Activated CD4-positive, alpha-beta memory T cell treated with anti-CD3 and anti-CD28 coated beads, Interleukin-2, amount 10 ng/mL, durations not matched to agents 7 days and 5 days (primary cell): ENCODE measurements at regions not wholly inside any gene's neighbourhood (a gene's known extent, or its start where the extent isn't known, plus 50 kb on each side); places are given as distances from the start of the nearest gene placed in this dataset.

ENCODE experiments used
- CTCF ChIA-PET: fragments of 350-600 bp; sonication (Branson Sonifier 250); formaldehyde crosslinking; loops from one replicate; lab custom pipeline; 2021; ENCODE audit warnings: antibody characterized with exemption, inconsistent platforms; lab: Charles Lee
- POLR2A ChIA-PET: fragments of 350-600 bp; sonication (Branson Sonifier 250); formaldehyde crosslinking; loops from one replicate; lab custom pipeline; 2021; ENCODE audit warnings: antibody characterized with exemption; lab: Charles Lee
- DNase-seq: peaks from one replicate; pipeline ENCODE4 v3.0.0-alpha.2; 2020
- H3K27ac Mint-ChIP-seq: one replicate; pipeline ENCODE4 v1.8.0; 2021; ENCODE audit warnings: mild to moderate bottlenecking, mixed read lengths
- H3K27me3 Mint-ChIP-seq: one replicate; pipeline ENCODE4 v1.8.0; 2021; ENCODE audit warnings: mixed read lengths
- H3K36me3 Mint-ChIP-seq: one replicate; pipeline ENCODE4 v1.8.0; 2021; ENCODE audit warnings: low read depth, mixed read lengths
- H3K4me1 Mint-ChIP-seq: one replicate; pipeline ENCODE4 v1.8.0; 2021; ENCODE audit warnings: mixed read lengths
- H3K4me3 Mint-ChIP-seq: one replicate; pipeline ENCODE4 v1.8.0; 2021; ENCODE audit warnings: mild to moderate bottlenecking, mixed read lengths
- H3K9me3 Mint-ChIP-seq: one replicate; pipeline ENCODE4 v1.8.0; 2021; ENCODE audit warnings: mixed read lengths

DNA sequence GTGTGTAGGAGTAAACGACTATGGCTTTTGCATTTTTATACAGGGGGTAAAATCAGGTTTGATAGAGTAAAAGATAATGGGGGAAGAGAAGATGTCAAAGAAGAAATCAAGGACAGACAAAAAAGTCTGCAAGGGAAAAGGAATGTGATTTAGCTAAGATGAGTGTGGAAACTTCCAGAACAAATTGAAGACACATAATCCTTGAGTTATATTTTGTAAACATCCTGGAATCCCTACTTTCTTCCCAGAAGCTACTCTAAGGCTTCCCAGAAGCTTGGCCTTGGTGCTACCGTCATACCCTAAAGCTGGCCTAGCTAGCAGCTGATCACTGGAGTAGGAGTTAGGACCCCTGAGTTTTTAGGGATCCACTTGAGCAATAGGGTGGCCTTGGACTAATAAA, 82.4 kb downstream of the BLID start:
- H3K9me3 Mint-ChIP-seq = no peaks in the 10 kb centered on the region
- no peaks in the 10 kb centered on the region for H3K4me1 Mint-ChIP-seq
- H3K27ac Mint-ChIP-seq = no peak overlapping the region
- no peaks in the 10 kb centered on the region for H3K36me3 Mint-ChIP-seq
- H3K4me3 Mint-ChIP-seq = no peak overlapping the region
- no peaks in the 10 kb centered on the region for H3K27me3 Mint-ChIP-seq
- DNase-seq = no peak
- ChIA-PET CTCF (no interaction called here), POLR2A (no interaction called here)

DNA sequence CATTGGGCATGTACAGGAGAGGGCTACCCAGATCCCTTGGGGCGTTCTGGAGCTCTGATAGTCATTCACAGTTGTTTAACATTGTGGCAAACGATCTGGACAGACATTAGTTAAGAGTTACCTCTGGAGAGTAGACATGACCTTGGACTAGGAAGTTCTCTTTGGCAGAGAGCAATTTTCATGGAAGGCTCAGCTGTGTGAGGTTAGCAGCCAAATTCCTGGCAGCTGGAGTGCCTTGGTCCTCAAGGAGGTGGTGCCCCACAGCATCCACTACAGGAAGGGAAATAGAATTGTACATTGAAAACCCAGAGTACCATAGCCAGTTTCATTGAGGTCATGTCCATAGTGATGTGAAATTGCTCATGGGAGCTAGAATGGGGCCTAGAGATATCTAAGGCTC, 82.8 kb downstream of the BLID start:
- no peak for DNase-seq
- Mint-ChIP-seq H3K27ac (no peak overlapping the region), H3K4me1 (no peaks in the 10 kb centered on the region), H3K4me3 (no peak overlapping the region), H3K36me3 (no peaks in the 10 kb centered on the region), H3K27me3 (no peaks in the 10 kb centered on the region), H3K9me3 (no peaks in the 10 kb centered on the region)
- POLR2A ChIA-PET = no interaction called here
- CTCF ChIA-PET = no interaction called here

DNA sequence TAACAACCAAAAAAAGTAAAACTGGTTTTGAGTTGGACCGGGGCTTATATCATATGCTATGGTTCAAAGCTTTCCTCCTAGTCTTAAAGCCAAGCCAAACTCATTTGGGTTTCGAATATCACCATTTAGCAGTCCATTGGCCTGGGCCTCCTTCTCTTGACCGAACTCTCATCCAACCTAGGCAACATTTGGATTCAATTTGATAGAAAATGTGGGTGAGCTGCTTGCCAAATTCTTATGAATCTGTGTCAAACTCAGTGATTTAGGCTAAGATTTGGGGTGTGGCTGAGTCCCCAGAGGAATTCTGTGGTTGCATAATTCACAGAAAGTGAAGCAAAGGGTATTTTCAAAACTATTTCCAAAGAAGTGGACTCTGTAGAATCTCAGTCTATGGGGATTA, 83.7 kb downstream of the BLID start:
- no peaks in the 10 kb centered on the region for H3K9me3 Mint-ChIP-seq
- H3K4me1 Mint-ChIP-seq = no peaks in the 10 kb centered on the region
- ChIA-PET CTCF (no interaction called here), POLR2A (no interaction called here)
- H3K27me3 Mint-ChIP-seq = no peaks in the 10 kb centered on the region
- DNase-seq = no peak
- H3K27ac Mint-ChIP-seq = no peak overlapping the region
- H3K4me3 Mint-ChIP-seq = no peak overlapping the region
- H3K36me3 Mint-ChIP-seq = no peaks in the 10 kb centered on the region

DNA sequence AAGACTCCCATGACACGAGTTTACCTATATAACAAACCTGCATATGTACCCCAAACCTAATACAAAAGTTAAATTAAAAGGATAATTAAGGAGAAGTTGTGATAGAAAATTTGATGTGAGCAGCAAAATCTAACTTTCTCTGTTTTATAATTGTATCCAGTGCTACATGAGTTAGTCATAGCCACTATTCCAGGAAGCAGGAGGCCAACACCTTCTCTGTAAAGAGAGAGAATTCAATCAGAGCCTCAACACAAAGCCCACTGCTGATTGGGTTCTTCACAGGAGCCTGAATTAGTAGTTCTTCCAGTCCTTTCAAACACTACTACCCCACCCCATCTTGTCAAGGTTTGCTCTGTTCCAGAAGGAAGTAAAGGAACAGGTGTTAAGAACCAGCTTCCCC, 84.2 kb downstream of the BLID start:
- Mint-ChIP-seq H3K36me3 (no peaks in the 10 kb centered on the region), H3K27ac (no peak overlapping the region), H3K4me3 (no peak overlapping the region), H3K4me1 (no peaks in the 10 kb centered on the region), H3K27me3 (no peaks in the 10 kb centered on the region), H3K9me3 (no peaks in the 10 kb centered on the region)
- POLR2A ChIA-PET = no interaction called here
- DNase-seq = no peak
- CTCF ChIA-PET = no interaction called here

DNA sequence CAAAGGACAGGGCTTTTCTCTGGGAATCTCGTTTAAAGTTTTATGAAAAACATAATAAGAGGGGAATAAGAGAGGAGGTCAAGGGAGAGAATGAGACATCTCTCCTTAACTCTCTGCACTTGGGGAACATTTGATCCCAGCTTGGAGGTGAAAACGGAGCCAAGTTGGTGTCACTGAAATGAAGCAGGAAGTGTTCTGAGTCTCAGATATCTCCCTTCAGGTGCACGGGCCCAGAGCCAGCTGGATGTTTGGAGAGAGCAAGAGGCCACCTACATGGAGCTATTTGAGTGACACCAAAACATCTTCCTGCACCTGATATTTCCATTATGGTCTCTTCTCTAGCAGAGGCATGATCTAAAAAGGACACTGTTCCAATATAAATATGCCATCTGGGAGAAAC, 85.7 kb downstream of the BLID start:
- CTCF ChIA-PET = no interaction called here
- POLR2A ChIA-PET = no interaction called here
- H3K4me1 Mint-ChIP-seq = no peaks in the 10 kb centered on the region
- H3K27me3 Mint-ChIP-seq = no peaks in the 10 kb centered on the region
- no peak overlapping the region for H3K4me3 Mint-ChIP-seq
- no peaks in the 10 kb centered on the region for H3K9me3 Mint-ChIP-seq
- DNase-seq = no peak
- H3K36me3 Mint-ChIP-seq = no peaks in the 10 kb centered on the region
- no peak overlapping the region for H3K27ac Mint-ChIP-seq

DNA sequence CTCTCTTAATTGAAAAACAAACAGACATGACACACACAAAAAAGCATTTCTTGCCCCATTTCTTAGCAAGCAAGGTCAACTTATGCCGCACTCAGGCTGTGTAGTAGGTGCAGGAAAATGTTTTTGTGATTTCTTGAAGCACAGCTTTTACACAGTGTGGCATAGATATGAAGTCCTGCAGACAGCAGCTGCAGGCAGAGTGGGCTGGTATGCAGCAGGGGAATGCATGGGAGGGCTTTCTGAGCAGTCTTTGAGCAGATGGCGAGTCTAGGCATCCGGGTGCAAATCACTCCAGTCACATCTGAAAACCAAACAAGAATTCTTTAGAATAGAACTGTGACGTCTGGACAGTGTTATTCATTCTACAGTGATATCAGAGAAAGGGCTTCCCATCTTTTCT, 87.5 kb downstream of the BLID start:
- no peaks in the 10 kb centered on the region for H3K27me3 Mint-ChIP-seq
- no peaks in the 10 kb centered on the region for H3K4me1 Mint-ChIP-seq
- H3K36me3 Mint-ChIP-seq = no peaks in the 10 kb centered on the region
- ChIA-PET POLR2A (no interaction called here), CTCF (no interaction called here)
- no peak overlapping the region for H3K27ac Mint-ChIP-seq
- no peaks in the 10 kb centered on the region for H3K9me3 Mint-ChIP-seq
- no peak for DNase-seq
- no peak overlapping the region for H3K4me3 Mint-ChIP-seq

DNA sequence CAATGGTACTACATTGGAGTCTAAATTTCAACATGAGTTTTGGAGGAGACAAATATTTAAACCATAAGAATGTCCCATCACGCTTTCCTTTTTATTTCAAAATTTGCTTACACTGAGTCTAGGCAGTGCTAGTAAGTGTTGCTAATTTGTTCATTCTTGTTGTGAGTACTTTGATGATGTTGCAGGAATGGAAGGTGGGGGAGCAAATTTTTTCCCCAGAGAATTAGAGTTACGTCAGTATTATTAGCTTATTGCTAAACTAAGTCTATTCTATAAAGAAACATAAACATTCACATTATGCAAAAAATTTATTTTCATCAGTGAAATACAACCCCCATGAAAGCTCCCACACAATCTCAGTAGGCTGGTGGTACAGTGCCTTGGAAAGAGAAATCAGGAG, 88.0 kb downstream of the BLID start:
- no peak overlapping the region for H3K27ac Mint-ChIP-seq
- H3K36me3 Mint-ChIP-seq = no peaks in the 10 kb centered on the region
- H3K4me1 Mint-ChIP-seq = no peaks in the 10 kb centered on the region
- ChIA-PET POLR2A (no interaction called here), CTCF (no interaction called here)
- DNase-seq = no peak
- no peaks in the 10 kb centered on the region for H3K9me3 Mint-ChIP-seq
- H3K4me3 Mint-ChIP-seq = no peak overlapping the region
- H3K27me3 Mint-ChIP-seq = no peaks in the 10 kb centered on the region

DNA sequence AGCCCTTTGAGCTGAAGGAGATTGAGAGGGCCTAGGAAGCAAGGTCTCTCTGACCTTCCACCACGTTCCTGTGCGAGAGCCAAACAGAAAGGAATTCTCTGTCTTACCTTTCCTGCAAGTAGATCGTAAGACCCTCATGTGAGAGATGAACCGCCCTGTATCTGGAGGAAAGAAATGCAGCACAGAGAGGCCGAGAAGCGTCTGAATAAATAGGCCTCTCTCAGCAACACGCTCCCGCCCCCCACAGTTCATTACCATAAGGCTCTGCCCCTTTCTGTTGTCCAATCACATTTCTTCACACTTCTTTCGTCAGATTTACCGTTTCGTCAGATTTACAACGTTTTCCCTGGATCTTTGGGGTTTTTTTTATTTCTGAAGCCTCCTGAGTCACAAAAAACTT, 90.3 kb downstream of the BLID start:
- POLR2A ChIA-PET = no interaction called here
- DNase-seq = no peak
- Mint-ChIP-seq H3K9me3 (no peaks in the 10 kb centered on the region), H3K36me3 (no peaks in the 10 kb centered on the region), H3K27me3 (no peaks in the 10 kb centered on the region), H3K27ac (no peak overlapping the region), H3K4me3 (no peak overlapping the region), H3K4me1 (no peaks in the 10 kb centered on the region)
- CTCF ChIA-PET = no interaction called here

DNA sequence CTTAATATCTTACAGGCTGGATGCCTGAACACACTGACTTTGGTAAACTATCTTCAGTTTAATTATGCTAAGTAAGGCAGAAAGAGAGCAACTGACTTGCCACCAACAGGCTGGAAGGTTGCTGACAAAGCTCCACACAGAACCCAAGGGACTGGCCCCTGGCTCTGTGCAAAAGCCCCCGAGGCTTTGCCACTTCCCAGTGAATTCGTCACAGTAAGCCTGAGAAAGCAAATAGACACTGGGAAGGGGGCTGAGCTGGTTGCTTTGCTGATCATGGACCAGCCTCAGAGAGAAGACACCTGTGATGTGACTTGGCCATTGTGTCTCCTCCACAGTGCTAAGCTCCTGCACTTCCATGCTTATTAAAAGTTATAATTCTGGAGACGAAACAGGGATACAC, 91.7 kb downstream of the BLID start:
- Mint-ChIP-seq H3K27ac (no peak overlapping the region), H3K27me3 (no peaks in the 10 kb centered on the region), H3K4me1 (no peaks in the 10 kb centered on the region), H3K9me3 (no peaks in the 10 kb centered on the region), H3K4me3 (no peak overlapping the region), H3K36me3 (no peaks in the 10 kb centered on the region)
- DNase-seq = no peak
- ChIA-PET POLR2A (no interaction called here), CTCF (no interaction called here)

DNA sequence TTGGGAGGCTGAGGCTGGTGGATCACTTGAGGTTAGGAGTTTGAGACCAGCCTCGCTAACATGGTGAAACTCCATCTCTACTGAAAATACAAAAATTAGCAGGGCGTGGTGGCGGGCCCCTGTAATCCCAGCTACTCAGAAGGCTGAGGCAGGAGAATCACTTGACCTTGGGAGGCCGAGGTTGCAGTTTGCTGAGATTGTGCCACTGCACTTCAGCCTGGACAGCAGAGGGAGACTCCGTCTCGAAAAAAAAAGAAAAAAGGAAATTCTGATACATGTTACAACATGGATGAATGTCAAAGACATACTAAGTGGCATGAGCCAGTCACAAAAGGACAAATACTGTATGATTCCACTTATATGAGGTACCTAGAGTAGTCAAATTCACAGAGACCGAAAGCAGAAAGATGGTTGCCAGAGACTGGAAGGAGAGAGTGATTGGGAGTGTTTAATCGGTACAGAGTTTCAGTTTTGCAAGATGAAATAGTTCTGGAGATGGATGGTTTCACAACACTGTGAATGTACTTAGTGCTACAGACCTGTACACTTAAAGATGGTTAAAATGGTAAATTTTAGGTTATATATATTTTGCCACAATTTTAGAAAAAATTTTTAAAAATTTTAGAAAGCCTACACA, 92.3 kb downstream of the BLID start:
- Mint-ChIP-seq H3K9me3 (no peaks in the 10 kb centered on the region), H3K4me1 (no peaks in the 10 kb centered on the region), H3K4me3 (no peak overlapping the region), H3K27me3 (no peaks in the 10 kb centered on the region), H3K36me3 (no peaks in the 10 kb centered on the region), H3K27ac (no peak overlapping the region)
- ChIA-PET CTCF (no interaction called here), POLR2A (no interaction called here)
- DNase-seq = no peak

DNA sequence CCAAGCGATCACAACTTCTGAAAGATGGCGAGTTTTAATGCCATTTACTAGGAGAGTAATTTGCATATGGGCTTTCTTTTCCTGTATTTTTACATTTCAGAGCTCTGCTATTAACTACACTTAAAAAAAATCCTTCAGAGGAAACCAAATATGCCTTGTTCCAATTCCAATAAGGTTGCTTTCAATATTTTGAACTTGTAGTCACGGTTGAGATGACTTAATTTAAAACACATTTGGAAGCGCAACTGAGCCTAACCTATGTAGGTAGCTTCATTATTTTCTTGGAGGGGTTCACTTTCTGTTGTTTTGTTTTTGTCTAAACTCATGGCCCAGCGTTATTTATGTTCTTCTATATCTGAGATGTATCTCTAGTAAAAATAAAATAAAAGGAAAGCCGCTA, 93.4 kb downstream of the BLID start:
- Mint-ChIP-seq H3K36me3 (no peaks in the 10 kb centered on the region), H3K27me3 (no peaks in the 10 kb centered on the region), H3K27ac (no peak overlapping the region), H3K9me3 (no peaks in the 10 kb centered on the region), H3K4me1 (no peaks in the 10 kb centered on the region), H3K4me3 (no peak overlapping the region)
- no peak for DNase-seq
- POLR2A ChIA-PET = no interaction called here
- CTCF ChIA-PET = no interaction called here

DNA sequence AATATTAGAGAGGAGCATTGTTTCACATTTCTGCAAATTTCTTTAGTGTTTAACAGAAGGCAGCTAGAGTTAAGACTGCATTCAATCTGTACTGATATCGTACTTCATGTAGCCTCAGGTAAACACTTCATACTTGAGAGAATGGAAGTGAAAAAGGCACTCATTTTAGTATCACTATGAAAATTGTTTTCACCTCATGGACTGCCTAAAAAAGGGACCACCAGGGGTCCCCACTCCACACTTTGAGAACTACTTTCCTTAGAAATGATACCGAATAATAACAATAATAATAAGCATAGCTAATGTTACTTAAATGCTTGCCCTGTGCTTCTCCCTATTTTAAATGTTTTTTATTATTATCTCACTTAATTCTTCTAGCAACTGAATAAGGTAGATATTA, 95.1 kb downstream of the BLID start:
- CTCF ChIA-PET = no interaction called here
- H3K27ac Mint-ChIP-seq = no peak overlapping the region

DNA sequence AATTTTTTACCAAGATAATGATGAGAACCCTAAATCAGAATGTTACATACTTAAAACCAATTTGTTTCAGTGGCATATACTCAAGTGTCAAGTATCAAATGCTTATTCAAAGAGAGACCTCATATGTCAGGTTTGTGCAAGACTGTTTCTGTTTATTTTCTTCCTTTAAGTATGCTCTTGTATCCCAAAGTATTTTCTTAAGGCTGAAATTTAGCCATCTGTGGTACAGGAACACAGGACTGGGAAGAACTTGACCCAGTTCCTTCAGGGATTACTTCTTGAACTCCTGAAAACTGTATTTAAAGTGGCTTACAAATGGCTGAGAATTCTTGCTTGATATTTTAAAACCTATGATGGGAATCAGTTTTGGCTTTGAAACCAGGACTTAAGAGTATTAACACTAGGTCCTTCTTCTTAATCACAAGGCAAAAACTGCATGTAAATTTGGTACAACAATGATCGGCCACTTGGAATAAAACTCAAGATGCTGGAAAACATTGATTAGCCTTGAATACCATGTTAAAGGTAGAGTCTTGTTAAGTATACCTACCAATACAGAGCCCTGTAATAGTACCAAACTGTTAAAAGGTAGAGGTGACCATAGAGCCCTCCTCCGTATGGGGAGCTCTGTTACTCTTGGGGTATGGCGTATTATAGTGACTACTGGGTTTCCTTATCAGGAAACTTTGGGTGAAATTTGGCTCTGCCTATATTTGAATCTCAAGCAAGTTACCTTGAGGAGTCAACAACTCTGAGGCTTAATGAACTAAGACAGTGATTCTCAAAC, 95.9 kb downstream of the BLID start:
- DNase-seq = no peak
- ChIA-PET CTCF (no interaction called here), POLR2A (no interaction called here)
- Mint-ChIP-seq H3K4me3 (no peak overlapping the region), H3K36me3 (no peaks in the 10 kb centered on the region), H3K27me3 (no peaks in the 10 kb centered on the region), H3K4me1 (no peaks in the 10 kb centered on the region), H3K27ac (no peak overlapping the region), H3K9me3 (no peaks in the 10 kb centered on the region)

More for the DNA sequence above, 95.1 kb downstream of the BLID start:
- H3K27me3 Mint-ChIP-seq = no peaks in the 10 kb centered on the region
- no peaks in the 10 kb centered on the region for H3K9me3 Mint-ChIP-seq
- DNase-seq = no peak
- POLR2A ChIA-PET = no interaction called here
- H3K4me3 Mint-ChIP-seq = no peak overlapping the region
- H3K36me3 Mint-ChIP-seq = no peaks in the 10 kb centered on the region
- H3K4me1 Mint-ChIP-seq = no peaks in the 10 kb centered on the region

DNA sequence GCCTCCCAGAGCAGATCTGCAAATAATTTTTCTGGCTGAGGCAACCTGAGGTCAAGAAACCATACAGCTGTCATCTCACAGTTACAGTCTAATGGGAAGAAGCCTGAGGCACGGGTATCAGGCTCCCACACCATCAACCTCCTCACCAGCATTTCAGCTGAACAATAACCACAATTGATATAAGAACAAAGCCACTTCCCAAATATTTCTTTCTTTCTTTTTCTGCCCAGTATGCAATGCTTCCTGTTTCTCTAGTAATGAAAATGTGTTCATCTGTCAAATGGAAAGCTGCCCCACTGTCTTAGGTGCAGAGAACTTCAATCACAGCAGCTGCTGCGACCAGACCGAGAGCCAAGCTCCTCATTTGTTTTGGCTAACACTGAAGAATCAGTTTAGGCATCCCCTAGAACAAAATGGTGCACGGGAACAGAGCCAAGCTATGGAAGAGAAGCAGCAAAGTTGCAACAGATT, 108.4 kb downstream of the BLID start:
- ChIA-PET POLR2A (no interaction called here), CTCF (no interaction called here)
- Mint-ChIP-seq H3K27ac (no peak overlapping the region), H3K4me3 (no peak overlapping the region), H3K27me3 (no peaks in the 10 kb centered on the region), H3K36me3 (no peaks in the 10 kb centered on the region), H3K9me3 (no peaks in the 10 kb centered on the region), H3K4me1 (no peaks in the 10 kb centered on the region)
- DNase-seq = no peak
